GM19324 (cell line): ENCODE measurements at regions not wholly inside any gene's neighbourhood (a gene's known extent, or its start where the extent isn't known, plus 50 kb on each side); places are given as distances from the start of the nearest gene placed in this dataset.

Source experiments
- ATAC-seq: cut with Tn5 transposase; IDR thresholded peaks from one replicate; pipeline ENCODE4 v1.9.1; 2021; ENCODE audit warnings: mild to moderate bottlenecking, moderate library complexity; ENCODE audit not compliant: unreplicated experiment, low FRiP score

DNA sequence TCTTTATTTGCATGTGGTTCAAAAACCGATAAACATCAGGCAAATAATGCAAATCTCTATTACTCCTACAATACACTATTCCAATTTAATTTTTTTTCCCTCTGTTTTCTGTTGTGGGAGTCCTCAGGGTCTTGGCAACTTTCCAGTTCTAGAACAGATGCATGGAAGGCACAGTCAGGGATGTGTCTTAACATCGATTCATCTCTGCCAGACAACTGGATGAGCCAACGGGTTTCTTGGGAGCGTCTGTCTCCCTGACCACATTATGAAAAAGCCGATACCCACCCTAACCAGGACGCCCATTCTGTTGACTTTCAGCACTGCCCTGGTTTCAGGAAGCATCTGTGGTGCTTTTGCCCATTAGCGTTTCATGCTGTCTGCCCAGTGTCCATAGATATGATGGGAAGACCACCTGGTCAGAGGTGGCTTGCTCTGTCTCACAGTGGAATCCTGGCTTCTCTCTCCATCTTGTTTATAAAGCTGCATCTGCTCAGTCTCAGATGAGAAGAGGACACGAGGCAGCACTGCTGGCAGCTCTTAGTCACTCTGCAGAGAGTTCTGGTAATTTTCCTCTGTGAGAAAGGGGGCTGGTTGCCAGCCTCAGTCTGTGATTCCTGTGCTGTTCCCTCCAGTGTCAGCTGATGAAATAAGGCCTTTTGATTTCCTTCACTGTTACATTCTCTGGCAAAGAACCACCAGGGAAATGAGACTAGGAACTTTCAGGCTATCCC is 57.9 kb upstream of the KCNE4 start:
- ATAC-seq: no peak

DNA sequence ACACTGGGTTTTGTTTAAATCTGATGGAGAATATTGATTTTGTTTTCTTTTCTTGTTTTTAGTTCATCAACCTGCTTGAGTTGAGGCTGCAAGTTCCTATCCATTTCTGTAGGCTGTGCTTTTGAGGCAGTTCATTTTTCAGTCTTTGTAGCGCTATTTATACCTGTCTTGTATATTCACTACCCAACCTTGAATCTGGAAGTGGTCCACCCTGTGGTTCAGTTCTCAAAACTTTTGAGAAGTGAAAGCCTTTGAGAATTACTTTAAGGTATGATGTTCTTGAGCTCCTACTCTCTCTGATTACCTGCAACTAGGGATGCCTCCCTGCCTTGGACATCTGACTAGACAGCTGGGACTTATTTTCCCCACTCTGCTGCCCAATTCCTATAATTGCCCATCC is 53.5 kb upstream of the KCNE4 start:
- ATAC-seq: peak; percentile 44

- ATAC-seq: no peak
Observed at GRCh38 chr2:223000872-223001796, 50.9 kb upstream of the KCNE4 start.

GRCh38 chr2:223001797-223002175 is 50.2 kb upstream of the KCNE4 start:
- ATAC-seq: no peak
